NCI-H460 (cell line): ENCODE measurements at regions not wholly inside any gene's neighbourhood (a gene's known extent, or its start where the extent isn't known, plus 50 kb on each side); places are given as distances from the start of the nearest gene placed in this dataset.

Experiments used
- DNase-seq: peaks from one replicate; pipeline ENCODE4 v3.0.0-alpha.2; 2016; ENCODE audit warnings: low read depth; ENCODE audit errors: extremely low read depth

GRCh38 chr7:84821671-84822534 is 365.0 kb downstream of the SEMA3D start:
- no peak for DNase-seq

- no peak for DNase-seq
Measured at GRCh38 chr7:84820481-84820880, 366.4 kb downstream of the SEMA3D start.

GRCh38 chr7:84817016-84817415 is 369.8 kb downstream of the SEMA3D start:
- DNase-seq: no peak

GRCh38 chr7:84813376-84813775 is 373.5 kb downstream of the SEMA3D start:
- no peak for DNase-seq

GRCh38 chr7:84812021-84812420 is 374.8 kb downstream of the SEMA3D start:
- DNase-seq: no peak

- DNase-seq: no peak
Measured at GRCh38 chr7:84811362-84811761, 375.5 kb downstream of the SEMA3D start.

GRCh38 chr7:84809877-84810276 is 377.0 kb downstream of the SEMA3D start:
- no peak for DNase-seq

GRCh38 chr7:84803979-84804378 is 382.9 kb downstream of the SEMA3D start:
- DNase-seq: no peak

- no peak for DNase-seq
Measured at GRCh38 chr7:84801396-84801795, 385.5 kb downstream of the SEMA3D start.

GRCh38 chr7:84800846-84801245 is 386.0 kb downstream of the SEMA3D start:
- DNase-seq: no peak

- no peak for DNase-seq
Measured at GRCh38 chr7:84799106-84799505, 387.8 kb downstream of the SEMA3D start.

GRCh38 chr7:84792231-84792893 is 394.5 kb downstream of the SEMA3D start:
- no peak for DNase-seq

GRCh38 chr7:84790882-84791281 is 396.0 kb downstream of the SEMA3D start:
- no peak for DNase-seq

GRCh38 chr7:84786073-84786472 is 400.8 kb downstream of the SEMA3D start:
- no peak for DNase-seq

GRCh38 chr7:84784450-84784849 is 402.4 kb downstream of the SEMA3D start:
- DNase-seq: no peak

GRCh38 chr7:84783141-84783778 is 403.6 kb downstream of the SEMA3D start:
- peak; percentile 4 for DNase-seq

GRCh38 chr7:84781838-84782237 is 405.0 kb downstream of the SEMA3D start:
- DNase-seq: no peak

GRCh38 chr7:84780158-84781124 is 406.4 kb downstream of the SEMA3D start:
- DNase-seq: no peak

- no peak for DNase-seq
Measured at GRCh38 chr7:84757761-84758160, 429.1 kb downstream of the SEMA3D start.

- no peak for DNase-seq
Measured at GRCh38 chr7:84746353-84746752, 440.5 kb downstream of the SEMA3D start.
